ENCODE measurements at regions not wholly inside any gene's neighbourhood (a gene's known extent, or its start where the extent isn't known, plus 50 kb on each side); places are given as distances from the start of the nearest gene placed in this dataset.

DNA sequence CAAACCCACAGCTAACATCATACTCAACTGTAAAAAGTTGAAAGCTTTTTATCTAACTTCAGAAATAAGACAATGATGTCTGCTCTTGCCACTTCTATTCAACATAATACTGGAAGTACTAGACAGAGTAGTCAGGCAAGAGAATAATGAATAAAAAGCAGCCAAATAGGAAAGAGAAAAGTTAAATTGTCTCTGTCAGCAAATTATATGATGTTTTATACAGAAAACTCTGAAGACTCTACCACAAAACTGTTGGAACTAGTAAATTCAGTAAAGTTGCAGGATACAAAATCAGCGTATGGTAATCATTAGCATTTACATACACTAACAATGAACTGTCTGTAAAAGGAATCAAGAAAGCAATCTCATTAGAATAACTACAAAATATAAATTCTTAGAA, 752.9 kb upstream of the CT83 start:
- no peak for DNase-seq
- no peak overlapping the region for H3K27ac ChIP-seq
- TF ChIP-seq, protein P1, sequence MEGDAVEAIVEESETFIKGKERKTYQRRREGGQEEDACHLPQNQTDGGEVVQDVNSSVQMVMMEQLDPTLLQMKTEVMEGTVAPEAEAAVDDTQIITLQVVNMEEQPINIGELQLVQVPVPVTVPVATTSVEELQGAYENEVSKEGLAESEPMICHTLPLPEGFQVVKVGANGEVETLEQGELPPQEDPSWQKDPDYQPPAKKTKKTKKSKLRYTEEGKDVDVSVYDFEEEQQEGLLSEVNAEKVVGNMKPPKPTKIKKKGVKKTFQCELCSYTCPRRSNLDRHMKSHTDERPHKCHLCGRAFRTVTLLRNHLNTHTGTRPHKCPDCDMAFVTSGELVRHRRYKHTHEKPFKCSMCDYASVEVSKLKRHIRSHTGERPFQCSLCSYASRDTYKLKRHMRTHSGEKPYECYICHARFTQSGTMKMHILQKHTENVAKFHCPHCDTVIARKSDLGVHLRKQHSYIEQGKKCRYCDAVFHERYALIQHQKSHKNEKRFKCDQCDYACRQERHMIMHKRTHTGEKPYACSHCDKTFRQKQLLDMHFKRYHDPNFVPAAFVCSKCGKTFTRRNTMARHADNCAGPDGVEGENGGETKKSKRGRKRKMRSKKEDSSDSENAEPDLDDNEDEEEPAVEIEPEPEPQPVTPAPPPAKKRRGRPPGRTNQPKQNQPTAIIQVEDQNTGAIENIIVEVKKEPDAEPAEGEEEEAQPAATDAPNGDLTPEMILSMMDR (IDR thresholded peaks at IDR 0.05; ENCODE audit: low read depth, low read length) = no peak
- no peak overlapping the region for H3K4me3 ChIP-seq (ENCODE audit: low read depth, low read length)
- H3K27me3 ChIP-seq (ENCODE audit: insufficient read depth, low read depth, severe bottlenecking) = peaks cover 21% of the 10 kb centered on the region
- no peaks in the 10 kb centered on the region for H3K9me3 ChIP-seq (ENCODE audit: severe bottlenecking)
- H3K36me3 ChIP-seq = no peaks in the 10 kb centered on the region

DNA sequence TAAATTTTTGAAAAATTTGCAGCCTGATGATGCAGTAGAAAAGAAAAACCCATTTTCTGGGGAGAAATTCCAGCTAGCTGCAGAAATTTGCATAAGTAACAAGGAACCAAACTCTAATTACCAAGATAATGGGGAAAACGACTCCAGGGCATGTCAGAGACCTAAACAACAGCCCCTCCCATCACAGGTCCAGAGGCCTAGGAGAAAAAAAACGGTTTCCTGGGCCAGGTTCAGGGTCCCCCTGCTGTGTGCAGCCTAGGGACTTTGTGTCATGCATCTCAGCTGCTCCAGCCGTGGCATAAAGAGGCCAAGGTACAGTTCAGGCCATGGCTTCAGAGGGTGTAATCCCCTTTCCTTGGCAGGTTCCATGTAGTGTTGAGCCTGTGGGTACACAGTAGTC, 733.7 kb upstream of the CT83 start:
- Histone ChIP-seq H3K36me3 (no peaks in the 10 kb centered on the region), H3K27ac (no peak overlapping the region), H3K9me3 (ENCODE audit: severe bottlenecking) (no peaks in the 10 kb centered on the region), H3K27me3 (ENCODE audit: insufficient read depth, low read depth, severe bottlenecking) (peaks cover 4% of the 10 kb centered on the region), H3K4me3 (ENCODE audit: low read depth, low read length) (no peak overlapping the region)
- TF ChIP-seq, protein P1 (IDR thresholded peaks at IDR 0.05; ENCODE audit: low read depth, low read length) = no peak
- no peak for DNase-seq

DNA sequence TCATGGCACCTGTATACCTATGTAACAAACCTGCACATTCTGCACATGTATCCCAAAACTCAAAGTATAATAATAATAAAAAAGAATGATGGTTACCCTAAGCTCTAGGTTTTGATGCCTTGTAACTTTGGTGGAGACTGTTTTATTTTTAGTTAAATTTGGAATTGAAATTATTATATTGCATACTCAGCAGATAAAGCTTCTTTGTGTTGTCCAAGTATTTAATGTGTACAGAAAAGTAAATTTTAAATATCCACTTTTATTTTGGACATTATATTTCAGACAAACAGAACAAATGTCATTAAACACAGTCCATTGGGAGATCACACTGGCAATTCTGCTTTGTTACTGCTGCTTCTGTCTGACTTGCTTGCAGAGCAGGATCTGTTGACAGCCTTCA, 684.5 kb upstream of the CT83 start:
- H3K9me3 ChIP-seq (ENCODE audit: severe bottlenecking) = no peaks in the 10 kb centered on the region
- H3K27ac ChIP-seq = no peak overlapping the region
- no peaks in the 10 kb centered on the region for H3K36me3 ChIP-seq
- DNase-seq = no peak
- H3K27me3 ChIP-seq (ENCODE audit: insufficient read depth, low read depth, severe bottlenecking) = peaks cover 3% of the 10 kb centered on the region
- TF ChIP-seq, protein P1 (IDR thresholded peaks at IDR 0.05; ENCODE audit: low read depth, low read length) = no peak
- no peak overlapping the region for H3K4me3 ChIP-seq (ENCODE audit: low read depth, low read length)

- no peak for DNase-seq
- H3K27ac ChIP-seq = no peak overlapping the region
These were observed 675.3 kb upstream of the CT83 start for GRCh38 chrX:117138070-117138469.

DNA sequence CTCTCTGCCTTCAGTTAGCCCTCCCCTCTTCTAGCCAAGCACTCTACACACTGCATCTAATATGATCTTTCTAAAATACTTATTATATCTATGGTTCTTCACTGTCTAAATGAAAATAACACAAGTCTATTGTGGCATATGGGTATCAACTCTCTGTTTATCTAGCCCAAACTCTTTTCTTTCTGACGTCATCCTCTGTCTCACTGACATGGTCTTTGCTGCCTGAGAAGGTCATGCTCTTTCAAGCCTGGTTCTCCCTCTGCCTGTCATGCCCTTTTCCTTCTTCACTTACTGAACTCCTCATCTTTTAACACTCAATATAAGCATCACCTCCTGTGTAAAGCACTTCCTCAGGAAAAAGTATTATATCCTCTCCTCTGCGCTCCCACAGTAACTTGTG, 672.2 kb upstream of the CT83 start:
- Histone ChIP-seq H3K27ac (no peak overlapping the region), H3K4me3 (ENCODE audit: low read depth, low read length) (no peak overlapping the region), H3K27me3 (ENCODE audit: insufficient read depth, low read depth, severe bottlenecking) (no peaks in the 10 kb centered on the region), H3K9me3 (ENCODE audit: severe bottlenecking) (no peaks in the 10 kb centered on the region), H3K36me3 (no peaks in the 10 kb centered on the region)
- TF ChIP-seq, protein P1 (IDR thresholded peaks at IDR 0.05; ENCODE audit: low read depth, low read length) = no peak
- DNase-seq = no peak

More at GRCh38 chrX:117138070-117138469, 675.3 kb upstream of the CT83 start:
- peaks cover 6% of the 10 kb centered on the region for H3K27me3 ChIP-seq (ENCODE audit: insufficient read depth, low read depth, severe bottlenecking)
- no peaks in the 10 kb centered on the region for H3K36me3 ChIP-seq
- H3K9me3 ChIP-seq (ENCODE audit: severe bottlenecking) = no peaks in the 10 kb centered on the region
- TF ChIP-seq, protein P1 (IDR thresholded peaks at IDR 0.05; ENCODE audit: low read depth, low read length) = no peak
- H3K4me3 ChIP-seq (ENCODE audit: low read depth, low read length) = no peak overlapping the region

DNA sequence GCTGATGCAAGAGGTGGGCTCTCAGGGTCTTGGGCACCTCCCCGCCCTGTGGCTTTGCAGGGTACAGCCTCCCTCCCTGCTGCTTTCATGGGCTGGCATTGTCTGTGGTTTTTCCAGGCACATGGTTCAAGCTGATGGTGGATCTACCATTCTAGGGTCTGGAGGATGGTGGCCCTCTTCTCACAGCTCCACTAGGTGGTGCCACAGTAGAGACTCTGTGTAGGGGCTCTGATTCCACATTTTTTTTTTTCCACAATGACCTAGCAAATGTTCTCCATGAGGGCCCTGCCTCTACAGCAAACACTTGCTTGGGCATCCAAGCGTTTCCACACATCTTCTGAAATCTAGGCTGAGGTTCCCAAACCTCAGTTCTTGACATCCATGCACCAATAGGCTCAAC, 657.9 kb upstream of the CT83 start:
- H3K36me3 ChIP-seq = no peaks in the 10 kb centered on the region
- H3K27ac ChIP-seq = no peak overlapping the region
- no peaks in the 10 kb centered on the region for H3K9me3 ChIP-seq (ENCODE audit: severe bottlenecking)
- H3K4me3 ChIP-seq (ENCODE audit: low read depth, low read length) = no peak overlapping the region
- DNase-seq = no peak
- peaks cover 10% of the 10 kb centered on the region for H3K27me3 ChIP-seq (ENCODE audit: insufficient read depth, low read depth, severe bottlenecking)
- TF ChIP-seq, protein P1 (IDR thresholded peaks at IDR 0.05; ENCODE audit: low read depth, low read length) = no peak
